ENCODE measurements at regions not wholly inside any gene's neighbourhood (a gene's known extent, or its start where the extent isn't known, plus 50 kb on each side); places are given as distances from the start of the nearest gene placed in this dataset.

DNA sequence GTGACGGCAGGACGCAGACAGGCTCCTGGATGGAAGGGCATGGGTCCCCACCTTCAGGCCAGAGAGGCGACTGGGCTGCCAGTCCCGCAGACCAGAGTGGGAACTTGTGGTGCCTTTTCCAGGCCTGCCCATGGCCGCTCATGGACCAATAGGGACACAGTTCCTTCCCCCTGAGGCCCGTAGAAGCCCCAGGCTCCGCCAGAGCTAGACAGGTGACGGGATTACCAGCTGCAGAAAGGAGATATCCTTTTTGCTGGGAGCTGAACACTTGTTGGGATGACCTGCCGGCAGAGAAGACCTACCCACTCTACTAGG, 73.6 kb upstream of the RASSF8 start:
- no peak for DNase-seq (ENCODE audit: low read depth, low spot score)
- H3K79me2 ChIP-seq (ENCODE audit: control insufficient read depth, insufficient read depth, low read length): no peaks in the 10 kb centered on the region
- no peak overlapping the region for H3K9ac ChIP-seq (ENCODE audit: control insufficient read depth, extremely low read depth, insufficient read depth, low read length)
- dilution Hi-C loops (cut with MboI; ENCODE audit: extremely low pct_ligation_motif_present, low sequenced_read_pairs): no loop called here
- no peaks in the 10 kb centered on the region for H4K20me1 ChIP-seq (ENCODE audit: control insufficient read depth, extremely low read depth, insufficient read depth, low read length)
- H2AFZ ChIP-seq (ENCODE audit: control insufficient read depth, low read length): no peak overlapping the region
- H3K9me1 ChIP-seq (ENCODE audit: control insufficient read depth, extremely low read depth, insufficient read depth, low read length): no peaks in the 10 kb centered on the region
- H3K36me3 ChIP-seq (ENCODE audit: control insufficient read depth in 2 of 2, extremely low read depth in 1 of 2, insufficient read depth in 2 of 2, low read length in 2 of 2): no peaks in the 10 kb centered on the region
- FAIRE-seq: no peak
- H3K4me3 ChIP-seq (ENCODE audit: control insufficient read depth in 2 of 3, extremely low read depth in 1 of 3, insufficient read depth in 2 of 3, low read depth in 1 of 3, low read length in 3 of 3): no peak overlapping the region
- H3K4me2 ChIP-seq (ENCODE audit: control insufficient read depth, extremely low read depth, insufficient read depth, low read depth, low read length): no peak overlapping the region
- H3K27ac ChIP-seq (ENCODE audit: control insufficient read depth, insufficient read depth, low read length): no peak overlapping the region
- H3K4me1 ChIP-seq (ENCODE audit: control insufficient read depth, extremely low read depth, insufficient read depth, low read length): no peaks in the 10 kb centered on the region
- no peaks in the 10 kb centered on the region for H3K9me3 ChIP-seq (ENCODE audit: control insufficient read depth, low read depth, low read length)
- H3K27me3 ChIP-seq (ENCODE audit: control insufficient read depth, extremely low read depth, insufficient read depth, low read length): no peaks in the 10 kb centered on the region
- TF ChIP-seq EZH2 (IDR thresholded peaks at IDR 0.05; ENCODE audit: low read length): no peak
- TF ChIP-seq, protein P1, sequence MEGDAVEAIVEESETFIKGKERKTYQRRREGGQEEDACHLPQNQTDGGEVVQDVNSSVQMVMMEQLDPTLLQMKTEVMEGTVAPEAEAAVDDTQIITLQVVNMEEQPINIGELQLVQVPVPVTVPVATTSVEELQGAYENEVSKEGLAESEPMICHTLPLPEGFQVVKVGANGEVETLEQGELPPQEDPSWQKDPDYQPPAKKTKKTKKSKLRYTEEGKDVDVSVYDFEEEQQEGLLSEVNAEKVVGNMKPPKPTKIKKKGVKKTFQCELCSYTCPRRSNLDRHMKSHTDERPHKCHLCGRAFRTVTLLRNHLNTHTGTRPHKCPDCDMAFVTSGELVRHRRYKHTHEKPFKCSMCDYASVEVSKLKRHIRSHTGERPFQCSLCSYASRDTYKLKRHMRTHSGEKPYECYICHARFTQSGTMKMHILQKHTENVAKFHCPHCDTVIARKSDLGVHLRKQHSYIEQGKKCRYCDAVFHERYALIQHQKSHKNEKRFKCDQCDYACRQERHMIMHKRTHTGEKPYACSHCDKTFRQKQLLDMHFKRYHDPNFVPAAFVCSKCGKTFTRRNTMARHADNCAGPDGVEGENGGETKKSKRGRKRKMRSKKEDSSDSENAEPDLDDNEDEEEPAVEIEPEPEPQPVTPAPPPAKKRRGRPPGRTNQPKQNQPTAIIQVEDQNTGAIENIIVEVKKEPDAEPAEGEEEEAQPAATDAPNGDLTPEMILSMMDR (optimal IDR thresholded peaks at IDR 0.05 in 1 of 3, IDR thresholded peaks at IDR 0.05 in 1 of 3, conservative IDR thresholded peaks at IDR 0.05 in 1 of 3; ENCODE audit: extremely low read depth in 1 of 3, insufficient read depth in 2 of 3, low read length in 3 of 3): no peak

DNA sequence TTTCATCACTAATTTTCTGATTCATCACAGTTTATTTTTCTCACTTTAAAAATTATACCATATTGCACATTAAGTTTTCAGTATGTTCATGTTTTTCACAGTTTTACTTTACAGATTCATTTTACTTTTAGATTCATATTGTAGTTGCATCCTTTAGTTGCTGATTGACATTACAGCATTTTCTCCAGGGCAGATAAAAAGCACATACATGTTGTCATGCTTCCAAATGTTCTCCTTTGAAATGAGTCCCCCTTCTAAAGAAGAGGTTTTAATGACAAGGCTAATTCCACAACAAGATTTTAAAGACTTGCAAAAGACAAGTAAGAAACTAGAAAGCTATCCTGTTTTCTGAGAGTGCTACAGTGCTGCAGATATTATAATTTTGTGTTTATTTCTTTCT, 72.1 kb upstream of the RASSF8 start:
- DNase-seq (ENCODE audit: low read depth, low spot score): no peak
- H3K27me3 ChIP-seq (ENCODE audit: control insufficient read depth, extremely low read depth, insufficient read depth, low read length): no peaks in the 10 kb centered on the region
- FAIRE-seq: no peak
- no peaks in the 10 kb centered on the region for H3K9me1 ChIP-seq (ENCODE audit: control insufficient read depth, extremely low read depth, insufficient read depth, low read length)
- H3K4me2 ChIP-seq (ENCODE audit: control insufficient read depth, extremely low read depth, insufficient read depth, low read depth, low read length): no peak overlapping the region
- H3K9me3 ChIP-seq (ENCODE audit: control insufficient read depth, low read depth, low read length): no peaks in the 10 kb centered on the region
- H4K20me1 ChIP-seq (ENCODE audit: control insufficient read depth, extremely low read depth, insufficient read depth, low read length): no peaks in the 10 kb centered on the region
- peaks cover 5% of the 10 kb centered on the region for H3K4me1 ChIP-seq (ENCODE audit: control insufficient read depth, extremely low read depth, insufficient read depth, low read length)
- H3K27ac ChIP-seq (ENCODE audit: control insufficient read depth, insufficient read depth, low read length): no peak overlapping the region
- dilution Hi-C loops (cut with MboI; ENCODE audit: extremely low pct_ligation_motif_present, low sequenced_read_pairs): no loop called here
- no peak overlapping the region for H2AFZ ChIP-seq (ENCODE audit: control insufficient read depth, low read length)
- no peak for TF ChIP-seq EZH2 (IDR thresholded peaks at IDR 0.05; ENCODE audit: low read length)
- TF ChIP-seq, protein P1 (optimal IDR thresholded peaks at IDR 0.05 in 1 of 3, IDR thresholded peaks at IDR 0.05 in 1 of 3, conservative IDR thresholded peaks at IDR 0.05 in 1 of 3; ENCODE audit: extremely low read depth in 1 of 3, insufficient read depth in 2 of 3, low read length in 3 of 3): no peak
- no peak overlapping the region for H3K9ac ChIP-seq (ENCODE audit: control insufficient read depth, extremely low read depth, insufficient read depth, low read length)
- no peaks in the 10 kb centered on the region for H3K36me3 ChIP-seq (ENCODE audit: control insufficient read depth in 2 of 2, extremely low read depth in 1 of 2, insufficient read depth in 2 of 2, low read length in 2 of 2)
- no peak overlapping the region for H3K4me3 ChIP-seq (ENCODE audit: control insufficient read depth in 2 of 3, extremely low read depth in 1 of 3, insufficient read depth in 2 of 3, low read depth in 1 of 3, low read length in 3 of 3)
- H3K79me2 ChIP-seq (ENCODE audit: control insufficient read depth, insufficient read depth, low read length): no peaks in the 10 kb centered on the region
